GM21723 (cell line): ENCODE measurements at regions not wholly inside any gene's neighbourhood (a gene's known extent, or its start where the extent isn't known, plus 50 kb on each side); places are given as distances from the start of the nearest gene placed in this dataset.

ENCODE experiments used
- ATAC-seq: cut with Tn5 transposase; IDR thresholded peaks from one replicate; pipeline ENCODE4 v1.9.1; 2021; ENCODE audit warnings: mild to moderate bottlenecking, moderate library complexity; ENCODE audit not compliant: unreplicated experiment

GRCh38 chr3:24963762-24964625 is 464.1 kb upstream of the RARB start:
- ATAC-seq: no peak

- ATAC-seq: no peak
Measured at GRCh38 chr3:24965706-24966385, 462.2 kb upstream of the RARB start.

GRCh38 chr3:24968036-24968435 is 460.0 kb upstream of the RARB start:
- no peak for ATAC-seq

GRCh38 chr3:24972491-24972890 is 455.6 kb upstream of the RARB start:
- ATAC-seq: no peak

GRCh38 chr3:24981309-24981708 is 446.8 kb upstream of the RARB start:
- ATAC-seq: no peak

GRCh38 chr3:24981924-24982323 is 446.1 kb upstream of the RARB start:
- no peak for ATAC-seq

GRCh38 chr3:24985668-24986067 is 442.4 kb upstream of the RARB start:
- no peak for ATAC-seq

- ATAC-seq: no peak
Measured at GRCh38 chr3:24986612-24987011, 441.5 kb upstream of the RARB start.

- ATAC-seq: no peak
Measured at GRCh38 chr3:24999357-24999756, 428.7 kb upstream of the RARB start.

- ATAC-seq: no peak
Measured at GRCh38 chr3:25000971-25001591, 427.0 kb upstream of the RARB start.

- ATAC-seq: no peak
Measured at GRCh38 chr3:25002052-25002451, 426.0 kb upstream of the RARB start.

- peak; percentile 91 for ATAC-seq
Measured at GRCh38 chr3:25007974-25008658, 419.9 kb upstream of the RARB start.

GRCh38 chr3:25009665-25010064 is 418.4 kb upstream of the RARB start:
- no peak for ATAC-seq

GRCh38 chr3:25015599-25015998 is 412.5 kb upstream of the RARB start:
- ATAC-seq: no peak

GRCh38 chr3:25018909-25019308 is 409.2 kb upstream of the RARB start:
- no peak for ATAC-seq

GRCh38 chr3:25019506-25019905 is 408.6 kb upstream of the RARB start:
- no peak for ATAC-seq

GRCh38 chr3:25021816-25022215 is 406.2 kb upstream of the RARB start:
- ATAC-seq: no peak

- ATAC-seq: no peak
Measured at GRCh38 chr3:25023876-25024275, 404.2 kb upstream of the RARB start.

- ATAC-seq: no peak
Measured at GRCh38 chr3:25025236-25025635, 402.8 kb upstream of the RARB start.

GRCh38 chr3:25027650-25028049 is 400.4 kb upstream of the RARB start:
- no peak for ATAC-seq

GRCh38 chr3:25029820-25030219 is 398.2 kb upstream of the RARB start:
- ATAC-seq: no peak
